ENCODE measurements at regions not wholly inside any gene's neighbourhood (a gene's known extent, or its start where the extent isn't known, plus 50 kb on each side); places are given as distances from the start of the nearest gene placed in this dataset.

DNA sequence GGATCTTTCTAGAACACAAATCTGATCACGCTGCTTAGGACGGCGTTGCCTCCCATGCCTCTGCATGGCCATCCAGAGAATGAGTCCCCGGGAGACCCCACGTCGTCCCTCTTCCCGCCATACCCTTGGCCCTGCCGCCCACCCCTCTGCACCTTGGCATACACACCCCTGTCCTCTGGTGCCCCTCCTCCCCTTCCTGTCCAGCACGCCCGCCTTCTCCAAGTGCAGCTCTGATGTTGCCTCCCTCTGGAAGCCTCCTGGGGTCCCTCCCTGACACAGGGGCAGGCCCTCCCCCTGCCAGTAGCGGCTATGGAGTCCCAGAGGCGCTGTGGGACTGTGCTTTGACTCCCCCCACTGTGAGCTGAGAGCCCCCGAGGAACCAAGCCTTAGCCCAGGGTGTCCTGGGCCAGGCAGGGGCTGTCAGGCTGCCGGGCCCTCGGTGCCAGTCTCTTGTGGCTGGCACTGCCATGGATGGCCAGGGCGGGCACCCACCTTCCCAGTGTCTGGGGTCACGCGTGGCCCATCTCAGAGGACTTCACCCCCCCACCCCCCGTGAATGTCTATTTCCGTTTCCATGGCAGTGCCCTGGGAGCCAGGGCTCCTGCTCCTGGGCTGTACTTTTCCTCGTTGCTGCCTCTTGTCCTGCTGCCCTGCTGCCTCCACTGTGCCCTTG lies 70.5 kb upstream of the RNU6ATAC start:
- TF ChIP-seq, protein P1, sequence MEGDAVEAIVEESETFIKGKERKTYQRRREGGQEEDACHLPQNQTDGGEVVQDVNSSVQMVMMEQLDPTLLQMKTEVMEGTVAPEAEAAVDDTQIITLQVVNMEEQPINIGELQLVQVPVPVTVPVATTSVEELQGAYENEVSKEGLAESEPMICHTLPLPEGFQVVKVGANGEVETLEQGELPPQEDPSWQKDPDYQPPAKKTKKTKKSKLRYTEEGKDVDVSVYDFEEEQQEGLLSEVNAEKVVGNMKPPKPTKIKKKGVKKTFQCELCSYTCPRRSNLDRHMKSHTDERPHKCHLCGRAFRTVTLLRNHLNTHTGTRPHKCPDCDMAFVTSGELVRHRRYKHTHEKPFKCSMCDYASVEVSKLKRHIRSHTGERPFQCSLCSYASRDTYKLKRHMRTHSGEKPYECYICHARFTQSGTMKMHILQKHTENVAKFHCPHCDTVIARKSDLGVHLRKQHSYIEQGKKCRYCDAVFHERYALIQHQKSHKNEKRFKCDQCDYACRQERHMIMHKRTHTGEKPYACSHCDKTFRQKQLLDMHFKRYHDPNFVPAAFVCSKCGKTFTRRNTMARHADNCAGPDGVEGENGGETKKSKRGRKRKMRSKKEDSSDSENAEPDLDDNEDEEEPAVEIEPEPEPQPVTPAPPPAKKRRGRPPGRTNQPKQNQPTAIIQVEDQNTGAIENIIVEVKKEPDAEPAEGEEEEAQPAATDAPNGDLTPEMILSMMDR (IDR thresholded peaks at IDR 0.05; ENCODE audit: insufficient read depth, low read depth, low read length) = no peak
- TF ChIP-seq EZH2 (IDR thresholded peaks at IDR 0.05; ENCODE audit: insufficient read depth, low read length) = no peak
